ENCODE measurements at regions not wholly inside any gene's neighbourhood (a gene's known extent, or its start where the extent isn't known, plus 50 kb on each side); places are given as distances from the start of the nearest gene placed in this dataset.

DNA sequence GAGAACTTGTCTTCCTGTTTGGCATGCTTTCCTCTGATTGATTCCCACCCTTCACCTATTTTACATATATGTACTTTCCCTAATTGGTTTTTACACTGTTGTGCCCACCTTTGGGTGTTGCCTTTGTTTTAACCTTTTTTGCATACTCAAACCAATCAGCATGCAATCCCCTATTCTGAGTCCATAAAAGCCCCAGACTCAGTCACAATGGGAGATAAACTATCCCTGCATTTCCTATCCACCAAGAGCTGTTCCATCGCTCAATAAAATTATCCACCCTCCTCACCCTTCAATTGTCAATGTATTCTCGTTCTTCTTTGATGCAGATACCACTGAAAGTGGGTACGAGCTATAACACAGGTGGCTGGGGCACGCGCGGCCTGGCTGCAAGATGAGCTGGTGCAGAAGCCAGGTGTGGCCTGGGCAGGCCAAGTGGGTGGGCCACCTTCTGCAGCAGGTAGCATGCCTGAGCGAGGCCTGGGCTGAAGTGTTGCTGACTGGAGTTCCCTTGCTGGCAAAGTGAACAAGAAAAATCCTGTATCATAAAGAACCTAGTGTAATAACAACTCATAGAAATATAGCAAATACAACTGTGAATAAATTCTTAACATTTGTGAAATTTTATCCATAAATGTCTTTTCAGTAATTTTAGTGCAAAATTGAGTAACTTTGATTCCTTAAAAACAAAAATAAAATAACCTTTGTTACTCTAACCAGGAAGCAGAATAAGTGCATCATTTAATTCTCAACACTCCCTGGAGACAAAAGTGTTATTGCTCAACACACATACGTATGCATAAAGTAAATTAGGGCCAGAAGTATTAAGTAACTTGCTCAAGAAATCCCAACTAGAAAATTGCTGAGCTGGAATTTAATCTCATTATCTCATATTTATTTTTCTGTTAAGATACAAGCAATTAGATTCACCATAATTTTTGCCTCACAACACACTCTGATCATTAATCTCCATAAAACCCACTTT, 685.3 kb upstream of the EDIL3 start:
- DNase-seq (ENCODE audit: low spot score) = no peak
- H3K79me1 ChIP-seq (ENCODE audit: low read depth, low read length) = no peaks in the 10 kb centered on the region
- no peak overlapping the region for H2BK5ac ChIP-seq (ENCODE audit: low read length)
- no peaks in the 10 kb centered on the region for H3K4me1 ChIP-seq (ENCODE audit: control insufficient read depth in 2 of 2, insufficient read depth in 1 of 2, low read depth in 1 of 2, low read length in 2 of 2)
- H3K4me3 ChIP-seq (ENCODE audit: low read length in 2 of 2) = no peak overlapping the region
- H3K27ac ChIP-seq (replicated peaks; ENCODE audit: low read length) = no peak overlapping the region
- H3K9ac ChIP-seq (ENCODE audit: low read depth, low read length, poor library complexity) = no peak overlapping the region
- H3K18ac ChIP-seq (ENCODE audit: low read length) = no peak overlapping the region
- no peak overlapping the region for H3K4ac ChIP-seq (ENCODE audit: low read length)
- no peak overlapping the region for H2AFZ ChIP-seq (ENCODE audit: low read length)
- H3K9me3 ChIP-seq (replicated peaks in 1 of 2; ENCODE audit: control insufficient read depth in 2 of 2, insufficient read depth in 1 of 2, low read depth in 1 of 2, low read length in 2 of 2) = no peaks in the 10 kb centered on the region
- no peak overlapping the region for H2BK12ac ChIP-seq (ENCODE audit: low read length)
- no peak overlapping the region for H2AK5ac ChIP-seq (ENCODE audit: low read depth, low read length)
- H4K91ac ChIP-seq (ENCODE audit: low read depth, low read length, poor library complexity) = no peak overlapping the region
- peak overlapping the region; percentile 80 for H3K23ac ChIP-seq (ENCODE audit: low read depth, low read length, poor library complexity)
- H3K14ac ChIP-seq (ENCODE audit: low read length) = no peak overlapping the region
- no peak overlapping the region for H3K4me2 ChIP-seq (ENCODE audit: insufficient read depth, low read length, poor library complexity, severe bottlenecking)
- no peak overlapping the region for H2BK120ac ChIP-seq (ENCODE audit: low read depth, low read length)
- H3K27me3 ChIP-seq (ENCODE audit: control insufficient read depth in 3 of 3, insufficient read depth in 3 of 3, low read depth in 1 of 3, low read length in 3 of 3) = no peaks in the 10 kb centered on the region
- no peak overlapping the region for H2BK15ac ChIP-seq (ENCODE audit: low read length)
- no CpG with 5 or more reads among the region's 8 CpGs for WGBS, 2 donors (ENCODE audit: extremely low coverage in 2 of 2, insufficient read length in 2 of 2, insufficient replicate concordance in 1 of 2)
- H3K36me3 ChIP-seq (replicated peaks in 1 of 2; ENCODE audit: control insufficient read depth in 2 of 2, insufficient read depth in 2 of 2, low read length in 2 of 2) = no peaks in the 10 kb centered on the region
- no peak overlapping the region for H4K8ac ChIP-seq (ENCODE audit: low read depth, low read length)

- Histone ChIP-seq H2BK12ac (ENCODE audit: low read length) (no peak overlapping the region), H3K9ac (ENCODE audit: low read depth, low read length, poor library complexity) (no peak overlapping the region), H3K4ac (ENCODE audit: low read length) (no peak overlapping the region), H2AK5ac (ENCODE audit: low read depth, low read length) (no peak overlapping the region), H3K18ac (ENCODE audit: low read length) (no peak overlapping the region), H3K79me1 (ENCODE audit: low read depth, low read length) (no peaks in the 10 kb centered on the region), H4K91ac (ENCODE audit: low read depth, low read length, poor library complexity) (no peak overlapping the region), H3K9me3 (replicated peaks in 1 of 2; ENCODE audit: control insufficient read depth in 2 of 2, insufficient read depth in 1 of 2, low read depth in 1 of 2, low read length in 2 of 2) (no peaks in the 10 kb centered on the region), H2BK120ac (ENCODE audit: low read depth, low read length) (no peak overlapping the region), H3K23ac (ENCODE audit: low read depth, low read length, poor library complexity) (no peak overlapping the region), H2BK5ac (ENCODE audit: low read length) (no peak overlapping the region), H3K27me3 (ENCODE audit: control insufficient read depth in 3 of 3, insufficient read depth in 3 of 3, low read depth in 1 of 3, low read length in 3 of 3) (no peaks in the 10 kb centered on the region), H3K27ac (replicated peaks; ENCODE audit: low read length) (no peak overlapping the region), H3K4me1 (ENCODE audit: control insufficient read depth in 2 of 2, insufficient read depth in 1 of 2, low read depth in 1 of 2, low read length in 2 of 2) (no peaks in the 10 kb centered on the region), H4K8ac (ENCODE audit: low read depth, low read length) (no peak overlapping the region), H3K14ac (ENCODE audit: low read length) (no peak overlapping the region), H3K36me3 (replicated peaks in 1 of 2; ENCODE audit: control insufficient read depth in 2 of 2, insufficient read depth in 2 of 2, low read length in 2 of 2) (no peaks in the 10 kb centered on the region), H2BK15ac (ENCODE audit: low read length) (no peak overlapping the region), H2AFZ (ENCODE audit: low read length) (no peak overlapping the region), H3K4me2 (ENCODE audit: insufficient read depth, low read length, poor library complexity, severe bottlenecking) (no peak overlapping the region), H3K4me3 (ENCODE audit: low read length in 2 of 2) (no peak overlapping the region)
- no peak for DNase-seq (ENCODE audit: low spot score)
Observed at GRCh38 chr5:85077581-85077980, 692.9 kb upstream of the EDIL3 start.

DNA sequence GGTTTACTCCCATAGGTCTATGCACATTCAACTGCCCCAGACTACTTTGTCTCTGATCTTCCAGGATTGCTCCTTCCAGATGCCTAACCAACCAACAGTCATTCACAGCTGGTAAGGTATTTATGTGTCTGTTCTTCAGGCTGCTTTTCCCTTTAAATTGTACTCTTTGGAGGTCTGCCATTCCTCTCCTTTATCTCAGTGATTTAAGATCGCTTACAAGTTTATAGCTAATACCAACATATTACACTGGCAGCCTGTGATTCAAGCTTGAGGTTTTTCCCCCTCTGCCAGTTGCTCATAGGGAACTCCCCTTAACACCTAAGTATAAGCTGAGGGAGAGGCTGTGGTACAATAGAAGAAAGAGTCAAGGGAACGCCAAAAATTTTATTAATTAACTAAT, 711.7 kb upstream of the EDIL3 start:
- Histone ChIP-seq H3K4me1 (ENCODE audit: control insufficient read depth in 2 of 2, insufficient read depth in 1 of 2, low read depth in 1 of 2, low read length in 2 of 2) (no peaks in the 10 kb centered on the region), H2BK5ac (ENCODE audit: low read length) (no peak overlapping the region), H3K9ac (ENCODE audit: low read depth, low read length, poor library complexity) (no peak overlapping the region), H4K8ac (ENCODE audit: low read depth, low read length) (no peak overlapping the region), H3K27me3 (ENCODE audit: control insufficient read depth in 3 of 3, insufficient read depth in 3 of 3, low read depth in 1 of 3, low read length in 3 of 3) (no peaks in the 10 kb centered on the region), H2BK15ac (ENCODE audit: low read length) (no peak overlapping the region), H2AK5ac (ENCODE audit: low read depth, low read length) (no peak overlapping the region), H3K9me3 (replicated peaks in 1 of 2; ENCODE audit: control insufficient read depth in 2 of 2, insufficient read depth in 1 of 2, low read depth in 1 of 2, low read length in 2 of 2) (no peaks in the 10 kb centered on the region), H3K18ac (ENCODE audit: low read length) (no peak overlapping the region), H4K91ac (ENCODE audit: low read depth, low read length, poor library complexity) (no peak overlapping the region), H3K14ac (ENCODE audit: low read length) (no peak overlapping the region), H3K4ac (ENCODE audit: low read length) (no peak overlapping the region), H3K79me1 (ENCODE audit: low read depth, low read length) (no peaks in the 10 kb centered on the region), H3K36me3 (replicated peaks in 1 of 2; ENCODE audit: control insufficient read depth in 2 of 2, insufficient read depth in 2 of 2, low read length in 2 of 2) (no peaks in the 10 kb centered on the region), H3K27ac (replicated peaks; ENCODE audit: low read length) (no peak overlapping the region), H2BK120ac (ENCODE audit: low read depth, low read length) (no peak overlapping the region), H3K23ac (ENCODE audit: low read depth, low read length, poor library complexity) (no peak overlapping the region), H2BK12ac (ENCODE audit: low read length) (no peak overlapping the region), H3K4me2 (ENCODE audit: insufficient read depth, low read length, poor library complexity, severe bottlenecking) (no peak overlapping the region), H2AFZ (ENCODE audit: low read length) (no peak overlapping the region), H3K4me3 (ENCODE audit: low read length in 2 of 2) (no peak overlapping the region)
- no CpG with 5 or more reads among the region's 2 CpGs for WGBS, 2 donors (ENCODE audit: extremely low coverage in 2 of 2, insufficient read length in 2 of 2, insufficient replicate concordance in 1 of 2)
- no peak for DNase-seq (ENCODE audit: low spot score)

DNA sequence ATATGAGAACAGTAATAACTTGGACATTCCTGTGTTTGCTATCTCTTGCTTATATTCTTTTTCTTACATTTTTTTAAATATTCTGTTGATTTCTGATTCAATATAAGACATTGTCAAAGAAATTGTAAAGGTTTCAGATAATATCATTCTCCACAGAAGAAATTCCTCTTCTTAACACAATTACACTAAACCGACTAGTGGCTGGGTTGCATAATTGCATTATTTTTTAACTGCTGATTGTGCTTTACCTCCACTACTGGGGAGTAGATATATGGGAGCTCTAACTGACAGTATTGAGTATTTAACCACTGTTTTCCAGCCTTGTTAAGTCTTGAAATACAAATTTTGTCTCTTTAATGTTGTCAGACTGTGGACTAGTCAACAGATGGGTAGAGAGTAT, 723.8 kb upstream of the EDIL3 start:
- Histone ChIP-seq H3K36me3 (replicated peaks in 1 of 2; ENCODE audit: control insufficient read depth in 2 of 2, insufficient read depth in 2 of 2, low read length in 2 of 2) (no peaks in the 10 kb centered on the region), H2AK5ac (ENCODE audit: low read depth, low read length) (no peak overlapping the region), H3K23ac (ENCODE audit: low read depth, low read length, poor library complexity) (no peak overlapping the region), H4K8ac (ENCODE audit: low read depth, low read length) (no peak overlapping the region), H3K18ac (ENCODE audit: low read length) (no peak overlapping the region), H2BK12ac (ENCODE audit: low read length) (no peak overlapping the region), H3K27me3 (ENCODE audit: control insufficient read depth in 3 of 3, insufficient read depth in 3 of 3, low read depth in 1 of 3, low read length in 3 of 3) (no peaks in the 10 kb centered on the region), H3K4me3 (ENCODE audit: low read length in 2 of 2) (no peak overlapping the region), H3K9me3 (replicated peaks in 1 of 2; ENCODE audit: control insufficient read depth in 2 of 2, insufficient read depth in 1 of 2, low read depth in 1 of 2, low read length in 2 of 2) (no peaks in the 10 kb centered on the region), H2BK5ac (ENCODE audit: low read length) (no peak overlapping the region), H2BK15ac (ENCODE audit: low read length) (no peak overlapping the region), H3K9ac (ENCODE audit: low read depth, low read length, poor library complexity) (no peak overlapping the region), H3K4ac (ENCODE audit: low read length) (no peak overlapping the region), H3K14ac (ENCODE audit: low read length) (no peak overlapping the region), H4K91ac (ENCODE audit: low read depth, low read length, poor library complexity) (no peak overlapping the region), H3K4me2 (ENCODE audit: insufficient read depth, low read length, poor library complexity, severe bottlenecking) (no peak overlapping the region), H3K4me1 (ENCODE audit: control insufficient read depth in 2 of 2, insufficient read depth in 1 of 2, low read depth in 1 of 2, low read length in 2 of 2) (no peaks in the 10 kb centered on the region), H3K27ac (replicated peaks; ENCODE audit: low read length) (no peak overlapping the region), H2AFZ (ENCODE audit: low read length) (no peak overlapping the region), H2BK120ac (ENCODE audit: low read depth, low read length) (no peak overlapping the region), H3K79me1 (ENCODE audit: low read depth, low read length) (no peaks in the 10 kb centered on the region)
- no peak for DNase-seq (ENCODE audit: low spot score)
- no CpG with 5 or more reads among the region's 1 CpG for WGBS, 2 donors (ENCODE audit: extremely low coverage in 2 of 2, insufficient read length in 2 of 2, insufficient replicate concordance in 1 of 2)

All from neuronal stem cell (in vitro differentiated cells).